ENCODE measurements at regions not wholly inside any gene's neighbourhood (a gene's known extent, or its start where the extent isn't known, plus 50 kb on each side); places are given as distances from the start of the nearest gene placed in this dataset.

- Histone ChIP-seq H3K27me3 (ENCODE audit: control insufficient read depth, extremely low read depth, insufficient read depth, low read length) (no peaks in the 10 kb centered on the region), H3K9me3 (ENCODE audit: control insufficient read depth, low read depth, low read length) (no peaks in the 10 kb centered on the region), H4K20me1 (ENCODE audit: control insufficient read depth, extremely low read depth, insufficient read depth, low read length) (no peaks in the 10 kb centered on the region), H3K4me3 (ENCODE audit: control insufficient read depth in 2 of 3, extremely low read depth in 1 of 3, insufficient read depth in 2 of 3, low read depth in 1 of 3, low read length in 3 of 3) (no peak overlapping the region), H3K36me3 (ENCODE audit: control insufficient read depth in 2 of 2, extremely low read depth in 1 of 2, insufficient read depth in 2 of 2, low read length in 2 of 2) (no peaks in the 10 kb centered on the region), H3K9ac (ENCODE audit: control insufficient read depth, extremely low read depth, insufficient read depth, low read length) (no peak overlapping the region), H3K79me2 (ENCODE audit: control insufficient read depth, insufficient read depth, low read length) (no peaks in the 10 kb centered on the region), H3K9me1 (ENCODE audit: control insufficient read depth, extremely low read depth, insufficient read depth, low read length) (no peaks in the 10 kb centered on the region), H3K4me1 (ENCODE audit: control insufficient read depth, extremely low read depth, insufficient read depth, low read length) (no peaks in the 10 kb centered on the region), H3K4me2 (ENCODE audit: control insufficient read depth, extremely low read depth, insufficient read depth, low read depth, low read length) (no peak overlapping the region), H3K27ac (ENCODE audit: control insufficient read depth, insufficient read depth, low read length) (no peak overlapping the region), H2AFZ (ENCODE audit: control insufficient read depth, low read length) (no peak overlapping the region)
- no peak for TF ChIP-seq EZH2 (IDR thresholded peaks at IDR 0.05; ENCODE audit: low read length)
- TF ChIP-seq, protein P1, sequence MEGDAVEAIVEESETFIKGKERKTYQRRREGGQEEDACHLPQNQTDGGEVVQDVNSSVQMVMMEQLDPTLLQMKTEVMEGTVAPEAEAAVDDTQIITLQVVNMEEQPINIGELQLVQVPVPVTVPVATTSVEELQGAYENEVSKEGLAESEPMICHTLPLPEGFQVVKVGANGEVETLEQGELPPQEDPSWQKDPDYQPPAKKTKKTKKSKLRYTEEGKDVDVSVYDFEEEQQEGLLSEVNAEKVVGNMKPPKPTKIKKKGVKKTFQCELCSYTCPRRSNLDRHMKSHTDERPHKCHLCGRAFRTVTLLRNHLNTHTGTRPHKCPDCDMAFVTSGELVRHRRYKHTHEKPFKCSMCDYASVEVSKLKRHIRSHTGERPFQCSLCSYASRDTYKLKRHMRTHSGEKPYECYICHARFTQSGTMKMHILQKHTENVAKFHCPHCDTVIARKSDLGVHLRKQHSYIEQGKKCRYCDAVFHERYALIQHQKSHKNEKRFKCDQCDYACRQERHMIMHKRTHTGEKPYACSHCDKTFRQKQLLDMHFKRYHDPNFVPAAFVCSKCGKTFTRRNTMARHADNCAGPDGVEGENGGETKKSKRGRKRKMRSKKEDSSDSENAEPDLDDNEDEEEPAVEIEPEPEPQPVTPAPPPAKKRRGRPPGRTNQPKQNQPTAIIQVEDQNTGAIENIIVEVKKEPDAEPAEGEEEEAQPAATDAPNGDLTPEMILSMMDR (optimal IDR thresholded peaks at IDR 0.05 in 1 of 3, IDR thresholded peaks at IDR 0.05 in 1 of 3, conservative IDR thresholded peaks at IDR 0.05 in 1 of 3; ENCODE audit: extremely low read depth in 1 of 3, insufficient read depth in 2 of 3, low read length in 3 of 3) = no peak
- no peak for FAIRE-seq
- no peak for DNase-seq (ENCODE audit: low read depth, low spot score)
- dilution Hi-C loops (cut with MboI; ENCODE audit: extremely low pct_ligation_motif_present, low sequenced_read_pairs) = no loop called here
Measured at GRCh38 chr15:96500508-96500907, 170.0 kb downstream of the NR2F2 start.

DNA sequence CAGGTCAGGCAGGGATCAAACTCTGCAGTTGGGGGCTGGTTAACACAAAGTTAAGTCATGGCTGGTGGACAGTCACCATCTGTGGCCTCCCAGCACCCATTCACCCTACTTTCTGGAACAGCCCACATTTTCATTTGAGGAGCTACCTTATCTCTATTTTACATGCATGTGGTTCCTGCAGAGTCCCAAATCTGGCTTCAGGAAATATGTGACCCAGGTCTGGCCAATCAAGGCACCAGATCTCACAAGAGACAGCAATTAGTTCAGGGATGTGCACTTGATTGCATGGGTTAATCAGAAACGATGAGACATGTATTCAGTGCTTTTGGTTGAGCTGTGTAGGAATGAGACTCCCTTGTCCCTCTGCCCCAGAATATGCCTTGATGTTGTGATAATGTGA is 170.9 kb downstream of the NR2F2 start:
- Histone ChIP-seq H3K27me3 (ENCODE audit: control insufficient read depth, extremely low read depth, insufficient read depth, low read length) (no peaks in the 10 kb centered on the region), H3K9ac (ENCODE audit: control insufficient read depth, extremely low read depth, insufficient read depth, low read length) (no peak overlapping the region), H3K4me2 (ENCODE audit: control insufficient read depth, extremely low read depth, insufficient read depth, low read depth, low read length) (no peak overlapping the region), H3K4me3 (ENCODE audit: control insufficient read depth in 2 of 3, extremely low read depth in 1 of 3, insufficient read depth in 2 of 3, low read depth in 1 of 3, low read length in 3 of 3) (no peak overlapping the region), H4K20me1 (ENCODE audit: control insufficient read depth, extremely low read depth, insufficient read depth, low read length) (no peaks in the 10 kb centered on the region), H3K27ac (ENCODE audit: control insufficient read depth, insufficient read depth, low read length) (no peak overlapping the region), H3K36me3 (ENCODE audit: control insufficient read depth in 2 of 2, extremely low read depth in 1 of 2, insufficient read depth in 2 of 2, low read length in 2 of 2) (no peaks in the 10 kb centered on the region), H2AFZ (ENCODE audit: control insufficient read depth, low read length) (no peak overlapping the region), H3K79me2 (ENCODE audit: control insufficient read depth, insufficient read depth, low read length) (no peaks in the 10 kb centered on the region), H3K9me1 (ENCODE audit: control insufficient read depth, extremely low read depth, insufficient read depth, low read length) (no peaks in the 10 kb centered on the region), H3K9me3 (ENCODE audit: control insufficient read depth, low read depth, low read length) (no peaks in the 10 kb centered on the region), H3K4me1 (ENCODE audit: control insufficient read depth, extremely low read depth, insufficient read depth, low read length) (no peaks in the 10 kb centered on the region)
- FAIRE-seq = no peak
- dilution Hi-C loops (cut with MboI; ENCODE audit: extremely low pct_ligation_motif_present, low sequenced_read_pairs) = no loop called here
- DNase-seq (ENCODE audit: low read depth, low spot score) = no peak
- no peak for TF ChIP-seq EZH2 (IDR thresholded peaks at IDR 0.05; ENCODE audit: low read length)
- TF ChIP-seq, protein P1 (optimal IDR thresholded peaks at IDR 0.05 in 1 of 3, IDR thresholded peaks at IDR 0.05 in 1 of 3, conservative IDR thresholded peaks at IDR 0.05 in 1 of 3; ENCODE audit: extremely low read depth in 1 of 3, insufficient read depth in 2 of 3, low read length in 3 of 3) = no peak
